Keratinocyte (primary cell): ENCODE measurements at regions not wholly inside any gene's neighbourhood (a gene's known extent, or its start where the extent isn't known, plus 50 kb on each side); places are given as distances from the start of the nearest gene placed in this dataset.

Source experiments
- DNase-seq: peaks from one replicate; pipeline ENCODE4 v3.0.0-alpha.2; 2011; ENCODE audit warnings: low read depth, missing footprints, low spot score
- FAIRE-seq: peaks from 2 replicates; lab custom pipeline; 2011; peaks lifted over from hg19 to GRCh38; lab: Jason Lieb, UNC
- H2AFZ ChIP-seq: 2 replicates; pipeline ENCODE4 v1.6.0; 2012; ENCODE audit warnings: low read length, control low read depth, inconsistent platforms; ENCODE audit not compliant: control insufficient read depth
- H3K27ac ChIP-seq: 2 replicates; pipeline ENCODE4 v1.5.1; 2011; ENCODE audit warnings: low read length; ENCODE audit not compliant: control insufficient read depth, insufficient read depth
- H3K27me3 ChIP-seq: 3 replicates; pipeline ENCODE4 v1.6.0; 2011; ENCODE audit warnings: low read length; ENCODE audit not compliant: control insufficient read depth, insufficient read depth; ENCODE audit errors: extremely low read depth
- H3K36me3 ChIP-seq, 2 experiments: 2 replicates in 1 of 2; 3 replicates in 1 of 2; pipeline ENCODE4 v1.5.1; 2011; ENCODE audit warnings: low read length in 2 of 2, mild to moderate bottlenecking in 1 of 2; ENCODE audit not compliant: control insufficient read depth in 2 of 2, insufficient read depth in 2 of 2; ENCODE audit errors: extremely low read depth in 1 of 2
- H3K4me1 ChIP-seq: 3 replicates; pipeline ENCODE4 v1.5.1; 2011; ENCODE audit warnings: low read length; ENCODE audit not compliant: control insufficient read depth, insufficient read depth; ENCODE audit errors: extremely low read depth
- H3K4me2 ChIP-seq: 3 replicates; pipeline ENCODE4 v1.6.0; 2011; ENCODE audit warnings: low read depth, low read length; ENCODE audit not compliant: control insufficient read depth, insufficient read depth; ENCODE audit errors: extremely low read depth
- H3K4me3 ChIP-seq, 3 experiments: fragments of 200-600 bp in 1 of 3; sonication (generic) in 1 of 3; 2 replicates in 2 of 3; 3 replicates in 1 of 3; pipeline ENCODE4 v1.5.1; 2011 to 2016; ENCODE audit warnings: low read length in 3 of 3, mild to moderate bottlenecking in 3 of 3, control low read depth in 2 of 3, inconsistent platforms in 1 of 3, low read depth in 1 of 3, mixed read lengths in 1 of 3, mixed run types in 1 of 3, moderate library complexity in 1 of 3; ENCODE audit not compliant: control insufficient read depth in 2 of 3, insufficient read depth in 2 of 3; ENCODE audit errors: extremely low read depth in 1 of 3
- H3K79me2 ChIP-seq: 2 replicates; pipeline ENCODE4 v1.6.0; 2012; ENCODE audit warnings: low read length; ENCODE audit not compliant: control insufficient read depth, insufficient read depth
- H3K9ac ChIP-seq: 3 replicates; pipeline ENCODE4 v1.6.0; 2011; ENCODE audit warnings: low read length; ENCODE audit not compliant: control insufficient read depth, insufficient read depth; ENCODE audit errors: extremely low read depth
- H3K9me1 ChIP-seq: 3 replicates; pipeline ENCODE4 v1.6.0; 2011; ENCODE audit warnings: low read length; ENCODE audit not compliant: control insufficient read depth, insufficient read depth; ENCODE audit errors: extremely low read depth
- H3K9me3 ChIP-seq: 2 replicates; pipeline ENCODE4 v1.5.1; 2012; ENCODE audit warnings: low read depth, low read length; ENCODE audit not compliant: control insufficient read depth
- H4K20me1 ChIP-seq: 3 replicates; pipeline ENCODE4 v1.6.0; 2011; ENCODE audit warnings: low read length; ENCODE audit not compliant: control insufficient read depth, insufficient read depth; ENCODE audit errors: extremely low read depth
- EZH2 ChIP-seq: IDR thresholded peaks from one replicate; pipeline ENCODE4 v1.6.1; 2012; ENCODE audit warnings: inconsistent platforms, mild to moderate bottlenecking, low read length, moderate library complexity
- dilution Hi-C: fragments of 300-500 bp; cut with MboI; formaldehyde crosslinking; loops from one replicate; pipeline ENCODE4 v1.7.0; 2020; ENCODE audit warnings: low sequenced_read_pairs; ENCODE audit not compliant: extremely low pct_ligation_motif_present
- TF ChIP-seq, protein P1 (sequence below), 3 experiments: IDR thresholded peaks in 1 of 3; conservative IDR thresholded peaks in 1 of 3; optimal IDR thresholded peaks in 1 of 3; 2 replicates in 2 of 3; 3 replicates in 1 of 3; pipeline versions ENCODE3 to v1.5.1; 2011; ENCODE audit warnings: low read length in 3 of 3, mild to moderate bottlenecking in 3 of 3, moderate library complexity in 2 of 3, control low read depth in 1 of 3, inconsistent platforms in 1 of 3; ENCODE audit not compliant: insufficient read depth in 2 of 3; ENCODE audit errors: extremely low read depth in 1 of 3

DNA sequence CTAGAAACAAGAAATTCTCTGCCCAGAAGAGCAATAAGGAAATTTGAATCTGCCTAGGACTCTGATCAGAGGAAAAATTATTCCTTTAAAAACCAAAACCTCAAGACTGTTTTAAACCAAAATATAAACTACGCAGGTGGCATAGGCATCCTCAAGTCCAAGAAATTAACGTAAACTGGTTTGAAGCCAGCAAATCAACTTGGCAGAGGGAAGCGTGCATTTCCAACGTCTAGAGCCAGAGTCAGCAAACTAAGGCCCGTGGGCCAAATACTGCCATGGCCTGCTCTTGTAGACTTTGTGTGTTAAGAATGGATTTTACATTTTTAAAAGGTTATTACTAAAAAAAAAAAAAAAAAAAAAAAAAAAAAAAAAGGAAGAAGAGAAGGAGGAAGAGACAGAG, 67.8 kb upstream of the VTCN1 start:
- Histone ChIP-seq H3K4me2 (no peak overlapping the region), H2AFZ (no peak overlapping the region), H3K4me3 (no peak overlapping the region), H3K4me1 (no peaks in the 10 kb centered on the region), H4K20me1 (no peaks in the 10 kb centered on the region), H3K9me1 (no peaks in the 10 kb centered on the region), H3K27ac (no peak overlapping the region), H3K79me2 (no peaks in the 10 kb centered on the region), H3K9ac (no peak overlapping the region), H3K27me3 (no peaks in the 10 kb centered on the region), H3K36me3 (no peaks in the 10 kb centered on the region), H3K9me3 (no peaks in the 10 kb centered on the region)
- dilution Hi-C loops: no loop called here
- TF ChIP-seq EZH2: no peak
- TF ChIP-seq, protein P1, sequence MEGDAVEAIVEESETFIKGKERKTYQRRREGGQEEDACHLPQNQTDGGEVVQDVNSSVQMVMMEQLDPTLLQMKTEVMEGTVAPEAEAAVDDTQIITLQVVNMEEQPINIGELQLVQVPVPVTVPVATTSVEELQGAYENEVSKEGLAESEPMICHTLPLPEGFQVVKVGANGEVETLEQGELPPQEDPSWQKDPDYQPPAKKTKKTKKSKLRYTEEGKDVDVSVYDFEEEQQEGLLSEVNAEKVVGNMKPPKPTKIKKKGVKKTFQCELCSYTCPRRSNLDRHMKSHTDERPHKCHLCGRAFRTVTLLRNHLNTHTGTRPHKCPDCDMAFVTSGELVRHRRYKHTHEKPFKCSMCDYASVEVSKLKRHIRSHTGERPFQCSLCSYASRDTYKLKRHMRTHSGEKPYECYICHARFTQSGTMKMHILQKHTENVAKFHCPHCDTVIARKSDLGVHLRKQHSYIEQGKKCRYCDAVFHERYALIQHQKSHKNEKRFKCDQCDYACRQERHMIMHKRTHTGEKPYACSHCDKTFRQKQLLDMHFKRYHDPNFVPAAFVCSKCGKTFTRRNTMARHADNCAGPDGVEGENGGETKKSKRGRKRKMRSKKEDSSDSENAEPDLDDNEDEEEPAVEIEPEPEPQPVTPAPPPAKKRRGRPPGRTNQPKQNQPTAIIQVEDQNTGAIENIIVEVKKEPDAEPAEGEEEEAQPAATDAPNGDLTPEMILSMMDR (optimal IDR thresholded peaks at IDR 0.05 in 1 of 3, IDR thresholded peaks at IDR 0.05 in 1 of 3, conservative IDR thresholded peaks at IDR 0.05 in 1 of 3; ENCODE audit: extremely low read depth in 1 of 3, insufficient read depth in 2 of 3, low read length in 3 of 3): no peak
- DNase-seq (no peak), FAIRE-seq (no peak)

GRCh38 chr1:117275055-117275454, 64.3 kb upstream of the VTCN1 start:
- H2AFZ ChIP-seq: no peak overlapping the region
- FAIRE-seq: no peak
- no peaks in the 10 kb centered on the region for H3K9me1 ChIP-seq
- TF ChIP-seq EZH2: no peak
- TF ChIP-seq, protein P1 (optimal IDR thresholded peaks at IDR 0.05 in 1 of 3, IDR thresholded peaks at IDR 0.05 in 1 of 3, conservative IDR thresholded peaks at IDR 0.05 in 1 of 3; ENCODE audit: extremely low read depth in 1 of 3, insufficient read depth in 2 of 3, low read length in 3 of 3): no peak
- H4K20me1 ChIP-seq: no peaks in the 10 kb centered on the region
- no peak overlapping the region for H3K4me3 ChIP-seq
- no peaks in the 10 kb centered on the region for H3K79me2 ChIP-seq
- no peaks in the 10 kb centered on the region for H3K36me3 ChIP-seq
- no peak overlapping the region for H3K4me2 ChIP-seq
- DNase-seq: no peak
- no peak overlapping the region for H3K27ac ChIP-seq
- dilution Hi-C loops: no loop called here
- H3K27me3 ChIP-seq: no peaks in the 10 kb centered on the region
- H3K4me1 ChIP-seq: no peaks in the 10 kb centered on the region
- H3K9me3 ChIP-seq: no peaks in the 10 kb centered on the region
- no peak overlapping the region for H3K9ac ChIP-seq
